ENCODE measurements at regions not wholly inside any gene's neighbourhood (a gene's known extent, or its start where the extent isn't known, plus 50 kb on each side); places are given as distances from the start of the nearest gene placed in this dataset.
A peak's percentile ranks its signal among the peaks of the same experiment; 100 is the strongest.

GRCh38 chr6:167761794-167762258 lies 64.9 kb upstream of the AFDN start:
- intact Hi-C loops (cut with DNase I) = no loop called here
- DNase-seq (ENCODE audit: low spot score in 2 of 2) = peak in 1 of 2 donors; percentile 55
- no peak for TF ChIP-seq CTCF (IDR thresholded peaks at IDR 0.05)

GRCh38 chr6:167762259-167762962 lies 64.3 kb upstream of the AFDN start:
- no peak overlapping the region for H3K27ac ChIP-seq
- intact Hi-C loops (cut with DNase I) = no loop called here
- no peak overlapping the region for H3K4me3 ChIP-seq
- no peaks in the 10 kb centered on the region for H3K27me3 ChIP-seq
- peak in 1 of 2 donors; percentile 5 for DNase-seq (ENCODE audit: low spot score in 2 of 2)
- H3K4me1 ChIP-seq = peaks cover 0 to 11% of the 10 kb centered on the region in 2 donors
- TF ChIP-seq CTCF (IDR thresholded peaks at IDR 0.05) = no peak
- H3K36me3 ChIP-seq = no peaks in the 10 kb centered on the region
- no peaks in the 10 kb centered on the region for H3K9me3 ChIP-seq

More at GRCh38 chr6:167761794-167762258, 64.9 kb upstream of the AFDN start:
- peaks cover 0 to 11% of the 10 kb centered on the region in 2 donors for H3K4me1 ChIP-seq
- H3K36me3 ChIP-seq = no peaks in the 10 kb centered on the region
- no peaks in the 10 kb centered on the region for H3K9me3 ChIP-seq
- H3K4me3 ChIP-seq = no peak overlapping the region
- H3K27me3 ChIP-seq = no peaks in the 10 kb centered on the region
- no peak overlapping the region for H3K27ac ChIP-seq

- no peak for TF ChIP-seq CTCF (IDR thresholded peaks at IDR 0.05)
- Histone ChIP-seq H3K36me3 (no peaks in the 10 kb centered on the region), H3K27ac (no peak overlapping the region), H3K4me3 (no peak overlapping the region), H3K4me1 (peaks cover 0 to 11% of the 10 kb centered on the region in 2 donors), H3K9me3 (no peaks in the 10 kb centered on the region), H3K27me3 (no peaks in the 10 kb centered on the region)
- peak in 1 of 2 donors; percentile 34 for DNase-seq (ENCODE audit: low spot score in 2 of 2)
- intact Hi-C loops (cut with DNase I) = no loop called here
Observed at GRCh38 chr6:167763056-167763944, 63.4 kb upstream of the AFDN start.

- intact Hi-C loops (cut with DNase I) = no loop called here
- no peaks in the 10 kb centered on the region for H3K9me3 ChIP-seq
- TF ChIP-seq CTCF (IDR thresholded peaks at IDR 0.05) = no peak
- H3K27me3 ChIP-seq = no peaks in the 10 kb centered on the region
- H3K4me1 ChIP-seq = peaks cover 0 to 11% of the 10 kb centered on the region in 2 donors
- no peak overlapping the region for H3K4me3 ChIP-seq
- no peaks in the 10 kb centered on the region for H3K36me3 ChIP-seq
- H3K27ac ChIP-seq = no peak overlapping the region
- DNase-seq (ENCODE audit: low spot score in 2 of 2) = peak in 1 of 2 donors; percentile 33
Observed at GRCh38 chr6:167764215-167764614, 62.5 kb upstream of the AFDN start.

- no peaks in the 10 kb centered on the region for H3K9me3 ChIP-seq
- H3K36me3 ChIP-seq = no peaks in the 10 kb centered on the region
- DNase-seq (ENCODE audit: low spot score in 2 of 2) = peak in 1 of 2 donors; percentile 4
- H3K27me3 ChIP-seq = no peaks in the 10 kb centered on the region
- no peak overlapping the region for H3K4me3 ChIP-seq
- no peak overlapping the region for H3K27ac ChIP-seq
- intact Hi-C loops (cut with DNase I) = no loop called here
- TF ChIP-seq CTCF (IDR thresholded peaks at IDR 0.05) = no peak
- peaks cover 0 to 11% of the 10 kb centered on the region in 2 donors for H3K4me1 ChIP-seq
Observed at GRCh38 chr6:167764713-167765479, 61.8 kb upstream of the AFDN start.

Data from ascending aorta (tissue), 2 donors.